ENCODE measurements at regions not wholly inside any gene's neighbourhood (a gene's known extent, or its start where the extent isn't known, plus 50 kb on each side); places are given as distances from the start of the nearest gene placed in this dataset.
"Not testable (repeated sequence)": the region's sequence is repeated elsewhere in the genome, so short reads cannot be mapped to it uniquely, and the experiment has no call there.

- DNase-seq (ENCODE audit: low spot score), result no peak
Measured at GRCh38 chr6:137969874-137970273, 102.8 kb downstream of the TNFAIP3 start.

GRCh38 chr6:137970368-137970767 lies 103.3 kb downstream of the TNFAIP3 start:
- no peak for DNase-seq (ENCODE audit: low spot score)

GRCh38 chr6:137973201-137973600 lies 106.1 kb downstream of the TNFAIP3 start:
- no peak for DNase-seq (ENCODE audit: low spot score)

- no peak for DNase-seq (ENCODE audit: low spot score)
Measured at GRCh38 chr6:137975188-137975940, 108.3 kb downstream of the TNFAIP3 start.

- DNase-seq (ENCODE audit: low spot score), result no peak
Measured at GRCh38 chr6:137976430-137976829, 109.4 kb downstream of the TNFAIP3 start.

GRCh38 chr6:137977206-137977605 lies 110.1 kb downstream of the TNFAIP3 start:
- DNase-seq (ENCODE audit: low spot score), result peak; percentile 14

- DNase-seq (ENCODE audit: low spot score), result no peak
Measured at GRCh38 chr6:137977814-137978213, 110.8 kb downstream of the TNFAIP3 start.

- peak; percentile 86 for DNase-seq (ENCODE audit: low spot score)
Measured at GRCh38 chr6:137978252-137978896, 111.3 kb downstream of the TNFAIP3 start.

GRCh38 chr6:137979263-137979662 lies 112.2 kb downstream of the TNFAIP3 start:
- not testable (repeated sequence) for DNase-seq (ENCODE audit: low spot score)

- no peak for DNase-seq (ENCODE audit: low spot score)
Measured at GRCh38 chr6:137980777-137981176, 113.7 kb downstream of the TNFAIP3 start.

- DNase-seq (ENCODE audit: low spot score), result no peak
Measured at GRCh38 chr6:137981758-137982157, 114.7 kb downstream of the TNFAIP3 start.

- no peak for DNase-seq (ENCODE audit: low spot score)
Measured at GRCh38 chr6:137982418-137983189, 115.5 kb downstream of the TNFAIP3 start.

- DNase-seq (ENCODE audit: low spot score), result no peak
Measured at GRCh38 chr6:137983269-137983668, 116.2 kb downstream of the TNFAIP3 start.

- DNase-seq (ENCODE audit: low spot score), result no peak
Measured at GRCh38 chr6:137989664-137990063, 117.6 kb downstream of the PERP start.

- no peak for DNase-seq (ENCODE audit: low spot score)
Measured at GRCh38 chr6:137995371-137995770, 111.8 kb downstream of the PERP start.

GRCh38 chr6:137998461-137999019 lies 108.7 kb downstream of the PERP start:
- DNase-seq (ENCODE audit: low spot score), result no peak

- DNase-seq (ENCODE audit: low spot score), result no peak
Measured at GRCh38 chr6:137999815-138000214, 107.4 kb downstream of the PERP start.

- DNase-seq (ENCODE audit: low spot score), result no peak
Measured at GRCh38 chr6:138000941-138001340, 106.3 kb downstream of the PERP start.

GRCh38 chr6:138001750-138002349 lies 105.4 kb downstream of the PERP start:
- DNase-seq (ENCODE audit: low spot score), result peak; percentile 68

- peak; percentile 23 for DNase-seq (ENCODE audit: low spot score)
Measured at GRCh38 chr6:138004430-138005287, 102.6 kb downstream of the PERP start.

- DNase-seq (ENCODE audit: low spot score), result no peak
Measured at GRCh38 chr6:138005846-138006245, 101.4 kb downstream of the PERP start.

All from LoVo (cell line).